ENCODE measurements at regions not wholly inside any gene's neighbourhood (a gene's known extent, or its start where the extent isn't known, plus 50 kb on each side); places are given as distances from the start of the nearest gene placed in this dataset.

DNA sequence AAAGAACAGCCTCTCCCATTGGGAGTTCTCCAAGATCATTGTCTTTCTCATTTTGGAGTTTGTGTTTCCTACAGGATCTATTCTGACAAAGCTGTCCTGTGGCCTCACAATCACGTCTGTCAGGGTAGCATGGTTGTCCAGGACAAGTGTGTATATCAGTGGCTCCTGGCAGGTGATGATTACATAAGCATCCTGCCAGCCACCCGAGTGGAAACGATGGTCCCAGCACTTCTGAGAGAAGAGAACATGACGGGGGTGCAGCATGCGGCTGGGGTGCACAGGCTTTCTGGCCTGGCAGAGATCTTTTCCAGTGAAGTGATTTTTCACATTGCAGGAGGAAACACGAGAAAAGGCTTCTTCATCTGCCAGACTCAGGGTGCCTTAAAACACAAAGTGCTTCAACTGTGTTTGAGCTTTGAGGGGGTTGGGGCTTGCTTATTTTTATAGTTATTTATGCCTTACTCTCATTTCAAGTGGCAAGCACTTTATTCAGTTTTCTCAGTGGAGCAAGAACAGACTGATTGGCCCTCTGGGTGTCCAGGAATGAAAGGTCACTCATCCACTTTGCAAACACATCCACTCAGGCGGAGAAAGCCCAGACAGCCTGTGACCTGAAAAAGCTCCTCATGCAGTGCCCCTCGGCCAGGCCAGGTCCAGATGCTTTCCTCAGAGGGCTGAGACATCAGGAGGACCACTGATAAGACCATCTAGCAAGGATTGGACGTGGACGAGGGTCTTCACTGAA, 186.0 kb downstream of the DUSP10 start:
- TF ChIP-seq, protein P1, sequence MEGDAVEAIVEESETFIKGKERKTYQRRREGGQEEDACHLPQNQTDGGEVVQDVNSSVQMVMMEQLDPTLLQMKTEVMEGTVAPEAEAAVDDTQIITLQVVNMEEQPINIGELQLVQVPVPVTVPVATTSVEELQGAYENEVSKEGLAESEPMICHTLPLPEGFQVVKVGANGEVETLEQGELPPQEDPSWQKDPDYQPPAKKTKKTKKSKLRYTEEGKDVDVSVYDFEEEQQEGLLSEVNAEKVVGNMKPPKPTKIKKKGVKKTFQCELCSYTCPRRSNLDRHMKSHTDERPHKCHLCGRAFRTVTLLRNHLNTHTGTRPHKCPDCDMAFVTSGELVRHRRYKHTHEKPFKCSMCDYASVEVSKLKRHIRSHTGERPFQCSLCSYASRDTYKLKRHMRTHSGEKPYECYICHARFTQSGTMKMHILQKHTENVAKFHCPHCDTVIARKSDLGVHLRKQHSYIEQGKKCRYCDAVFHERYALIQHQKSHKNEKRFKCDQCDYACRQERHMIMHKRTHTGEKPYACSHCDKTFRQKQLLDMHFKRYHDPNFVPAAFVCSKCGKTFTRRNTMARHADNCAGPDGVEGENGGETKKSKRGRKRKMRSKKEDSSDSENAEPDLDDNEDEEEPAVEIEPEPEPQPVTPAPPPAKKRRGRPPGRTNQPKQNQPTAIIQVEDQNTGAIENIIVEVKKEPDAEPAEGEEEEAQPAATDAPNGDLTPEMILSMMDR (IDR thresholded peaks at IDR 0.05), result no peak
- no peak for TF ChIP-seq EP300 (IDR thresholded peaks at IDR 0.05)
